Liver (tissue), 3 donors: ENCODE measurements at regions not wholly inside any gene's neighbourhood (a gene's known extent, or its start where the extent isn't known, plus 50 kb on each side); places are given as distances from the start of the nearest gene placed in this dataset.

Experiments used
- CTCF ChIP-seq: fragments of 150-350 bp; IDR thresholded peaks from 2 replicates; pipeline ENCODE4 v1.5.1; 2017; ENCODE audit warnings: improper control_type of control experiment, low read depth, low read length; ENCODE audit not compliant: missing input control
- RAD21 ChIP-seq, 2 donors: IDR thresholded peaks; 2 replicates each; pipeline ENCODE4 v1.6.1; 2016; ENCODE audit warnings: antibody characterized with exemption in 2 of 2, mild to moderate bottlenecking in 2 of 2
- ZBTB33 ChIP-seq: IDR thresholded peaks from 2 replicates; pipeline ENCODE4 v1.6.1; 2016; ENCODE audit warnings: antibody characterized with exemption
- donor health status: healthy.
- donor health status: healthy.

DNA sequence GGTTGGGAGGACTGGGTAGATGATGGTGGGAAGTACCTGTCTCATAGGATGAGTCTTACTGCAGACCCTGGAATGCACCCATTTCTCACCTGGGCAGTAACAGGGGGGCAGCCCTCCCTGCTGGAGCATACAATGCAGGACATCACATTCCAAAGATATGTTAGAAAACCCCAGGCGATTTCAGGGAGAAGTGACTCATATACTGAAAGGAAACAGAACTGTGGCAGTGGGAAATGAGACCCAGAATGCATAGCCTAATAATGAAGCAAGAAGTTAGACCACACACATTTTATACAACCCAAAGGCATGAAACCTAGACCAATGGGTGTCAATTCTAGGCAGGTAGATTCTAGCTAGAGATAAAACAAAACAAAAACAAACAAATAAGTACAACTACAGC lies 402.7 kb downstream of the IRS2 start:
- TF ChIP-seq CTCF (no peak), RAD21 (IDR thresholded peaks at IDR 0.05) (no peak), ZBTB33 (no peak)
